OCI-LY3 (cell line): ENCODE measurements at regions not wholly inside any gene's neighbourhood (a gene's known extent, or its start where the extent isn't known, plus 50 kb on each side); places are given as distances from the start of the nearest gene placed in this dataset.

Experiments
- EZH2phosphoT487 ChIP-seq: fragments of 200-600 bp; shearing (Covaris generic); IDR thresholded peaks from 2 replicates; pipeline ENCODE4 v1.6.1; 2018; ENCODE audit warnings: antibody characterized with exemption, mixed run types, low read depth
- TF ChIP-seq, protein P1 (sequence below): fragments of 200-600, 300-600 bp; sonication (generic); IDR thresholded peaks from 2 replicates; pipeline ENCODE4 v1.5.1; 2014; ENCODE audit warnings: antibody characterized with exemption, low read length, low read depth

DNA sequence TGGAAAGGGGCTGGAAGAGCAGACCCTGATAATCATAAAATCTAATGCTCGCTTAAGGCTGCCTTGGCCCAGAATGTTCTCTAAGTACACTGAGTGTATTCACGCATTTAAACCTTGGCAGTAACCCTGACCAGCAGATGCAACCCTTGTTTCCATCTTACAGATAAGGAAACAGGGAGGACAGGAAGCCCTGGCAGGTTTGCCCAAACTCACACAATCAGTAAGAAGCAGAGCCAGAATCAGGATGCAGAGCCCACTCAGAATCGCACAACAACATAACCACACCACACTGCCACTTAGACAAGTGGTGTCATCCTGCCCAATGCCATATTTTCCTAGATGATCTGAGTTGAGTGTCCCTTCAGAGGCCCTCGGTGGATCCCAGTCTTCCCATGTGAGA, 214.5 kb upstream of the HES1 start:
- TF ChIP-seq, protein P1, sequence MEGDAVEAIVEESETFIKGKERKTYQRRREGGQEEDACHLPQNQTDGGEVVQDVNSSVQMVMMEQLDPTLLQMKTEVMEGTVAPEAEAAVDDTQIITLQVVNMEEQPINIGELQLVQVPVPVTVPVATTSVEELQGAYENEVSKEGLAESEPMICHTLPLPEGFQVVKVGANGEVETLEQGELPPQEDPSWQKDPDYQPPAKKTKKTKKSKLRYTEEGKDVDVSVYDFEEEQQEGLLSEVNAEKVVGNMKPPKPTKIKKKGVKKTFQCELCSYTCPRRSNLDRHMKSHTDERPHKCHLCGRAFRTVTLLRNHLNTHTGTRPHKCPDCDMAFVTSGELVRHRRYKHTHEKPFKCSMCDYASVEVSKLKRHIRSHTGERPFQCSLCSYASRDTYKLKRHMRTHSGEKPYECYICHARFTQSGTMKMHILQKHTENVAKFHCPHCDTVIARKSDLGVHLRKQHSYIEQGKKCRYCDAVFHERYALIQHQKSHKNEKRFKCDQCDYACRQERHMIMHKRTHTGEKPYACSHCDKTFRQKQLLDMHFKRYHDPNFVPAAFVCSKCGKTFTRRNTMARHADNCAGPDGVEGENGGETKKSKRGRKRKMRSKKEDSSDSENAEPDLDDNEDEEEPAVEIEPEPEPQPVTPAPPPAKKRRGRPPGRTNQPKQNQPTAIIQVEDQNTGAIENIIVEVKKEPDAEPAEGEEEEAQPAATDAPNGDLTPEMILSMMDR = no peak
- no peak for TF ChIP-seq EZH2phosphoT487
